GM21786 (cell line): ENCODE measurements at regions not wholly inside any gene's neighbourhood (a gene's known extent, or its start where the extent isn't known, plus 50 kb on each side); places are given as distances from the start of the nearest gene placed in this dataset.

Source experiments
- ATAC-seq: cut with Tn5 transposase; IDR thresholded peaks from one replicate; pipeline ENCODE4 v1.9.1; 2021; ENCODE audit not compliant: unreplicated experiment

DNA sequence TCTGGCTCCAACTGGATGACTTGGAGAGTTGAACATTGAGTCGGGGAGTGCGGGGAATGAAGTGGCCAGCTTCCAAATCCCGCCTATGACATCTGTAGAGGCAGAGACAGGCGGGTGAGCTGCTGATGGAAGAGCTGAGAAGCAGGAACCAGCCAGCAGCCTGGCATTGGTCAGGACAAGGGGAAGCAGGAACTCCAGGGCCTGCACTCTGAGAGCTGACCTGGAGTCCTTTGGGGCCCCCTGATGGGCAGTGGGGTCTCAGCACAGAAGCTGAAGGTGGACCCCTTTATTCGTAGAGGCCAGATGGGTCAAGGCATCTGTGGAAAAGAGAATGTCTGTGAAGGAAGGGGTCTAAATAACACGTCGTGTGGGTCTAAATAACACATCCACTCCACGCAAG, 57.0 kb downstream of the SEC61G start:
- ATAC-seq, result no peak

DNA sequence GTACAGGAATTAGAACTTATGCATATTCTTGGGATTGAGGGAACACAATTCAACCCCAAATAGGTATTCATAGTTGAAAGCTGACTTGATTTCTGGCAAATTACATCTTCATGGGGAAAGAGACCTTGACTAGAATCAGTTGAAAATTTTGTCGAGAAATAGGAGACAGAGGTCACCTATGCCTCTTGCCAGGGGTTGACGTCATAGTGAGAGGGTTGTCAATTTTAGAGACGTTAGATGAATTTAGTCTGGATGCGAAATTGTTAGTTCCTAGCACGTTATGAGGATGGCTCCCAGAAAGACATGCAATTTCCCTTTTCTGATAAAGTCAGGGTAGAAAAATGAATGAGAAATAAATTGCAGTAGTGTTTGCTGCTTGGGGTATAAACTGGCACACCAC, 59.3 kb downstream of the SEC61G start:
- ATAC-seq, result no peak

DNA sequence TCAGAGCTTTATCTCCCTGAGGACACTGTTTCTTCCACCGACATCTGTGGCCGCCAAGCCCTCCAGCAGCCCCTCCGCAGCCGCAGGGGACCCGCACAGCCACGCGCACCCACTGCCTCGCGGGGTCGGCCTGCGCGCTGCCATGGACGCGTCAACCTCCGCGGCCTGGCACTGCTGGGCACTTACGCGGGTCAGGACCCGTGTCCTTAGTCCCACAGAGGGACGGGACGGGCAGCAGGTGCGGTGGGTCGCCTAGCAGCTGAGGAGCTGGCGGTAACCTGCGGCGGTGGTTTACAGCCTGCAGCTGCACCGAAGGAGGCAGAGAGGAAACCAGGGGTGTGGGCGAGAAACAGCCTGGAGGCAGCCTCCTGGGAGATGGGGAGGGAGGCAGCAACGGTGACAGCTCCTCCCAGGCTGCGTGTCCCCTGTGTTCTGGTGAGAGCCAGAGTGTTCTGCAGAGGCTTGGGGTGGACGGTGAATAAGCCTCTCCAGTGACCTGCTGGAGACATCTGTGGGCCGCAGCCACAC, 61.3 kb downstream of the SEC61G start:
- no peak for ATAC-seq

DNA sequence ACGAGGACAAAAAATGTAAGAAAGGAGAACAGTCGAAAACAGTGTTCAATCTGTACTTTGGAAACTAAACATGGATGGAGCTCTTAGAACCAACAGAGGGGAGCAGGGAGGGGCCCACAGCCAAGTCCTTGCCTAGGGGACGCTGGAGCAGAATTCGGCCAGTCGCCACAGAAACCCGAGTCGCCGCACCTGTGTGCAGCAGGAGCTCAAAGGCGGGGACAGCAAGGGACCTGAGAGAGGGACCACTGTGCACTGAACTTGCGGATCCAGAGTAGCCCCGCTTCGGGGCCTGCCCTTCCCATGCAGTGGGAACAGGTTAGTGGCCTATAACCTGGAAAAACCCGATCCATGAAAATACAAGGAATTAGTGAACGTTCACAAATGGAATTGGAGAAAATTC, 68.1 kb downstream of the SEC61G start:
- ATAC-seq, result no peak

DNA sequence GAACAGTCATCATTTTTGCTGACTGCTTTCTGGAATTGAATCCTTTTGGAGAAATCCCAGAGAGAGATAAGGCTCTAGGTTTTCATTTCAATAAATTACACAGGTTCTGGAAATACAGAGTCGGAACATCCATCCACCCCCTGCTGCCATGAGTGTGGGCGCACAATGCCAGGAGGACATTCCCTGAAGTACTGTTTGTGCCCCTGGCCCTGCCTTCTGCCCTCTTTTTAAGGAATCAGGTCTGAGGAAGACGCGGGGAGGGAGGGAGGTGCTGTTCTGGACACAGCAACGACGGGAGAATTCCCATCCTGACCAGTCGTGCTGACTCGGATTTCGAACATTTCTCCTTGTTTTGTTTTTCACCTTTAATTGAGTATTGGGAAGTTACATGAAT, 69.0 kb downstream of the SEC61G start:
- no peak for ATAC-seq

DNA sequence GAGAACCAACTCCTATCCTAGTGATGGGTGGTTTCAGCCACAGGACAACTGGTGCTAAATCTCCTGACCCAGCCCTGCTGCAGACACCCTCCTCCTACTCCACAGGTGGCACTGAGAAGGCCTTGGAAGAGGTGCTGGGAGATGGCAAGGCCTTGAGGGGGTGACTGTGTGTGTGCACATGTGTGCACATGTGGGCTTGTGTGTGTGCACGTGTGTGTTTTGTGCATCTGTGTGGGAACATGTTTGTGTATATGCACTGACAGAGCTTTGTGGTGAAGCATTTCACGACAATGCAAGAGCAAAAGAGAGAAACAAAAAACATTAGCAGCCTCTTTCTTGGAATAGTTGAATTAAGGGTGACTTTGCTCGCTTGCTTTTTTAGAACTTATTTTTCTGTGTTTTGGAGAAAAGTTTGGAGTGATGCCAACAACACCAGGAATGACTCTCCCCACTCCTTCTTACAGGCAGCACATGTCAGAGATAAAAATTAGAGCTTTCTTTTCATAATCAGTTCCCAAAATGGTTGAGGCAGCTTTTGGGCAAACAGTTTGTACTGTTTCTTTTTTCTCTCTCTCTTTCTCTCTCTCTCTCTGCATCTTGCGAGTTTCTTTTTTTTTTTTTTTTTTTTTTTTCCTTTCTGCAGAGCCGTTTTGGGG, 69.5 kb downstream of the SEC61G start:
- no peak for ATAC-seq

DNA sequence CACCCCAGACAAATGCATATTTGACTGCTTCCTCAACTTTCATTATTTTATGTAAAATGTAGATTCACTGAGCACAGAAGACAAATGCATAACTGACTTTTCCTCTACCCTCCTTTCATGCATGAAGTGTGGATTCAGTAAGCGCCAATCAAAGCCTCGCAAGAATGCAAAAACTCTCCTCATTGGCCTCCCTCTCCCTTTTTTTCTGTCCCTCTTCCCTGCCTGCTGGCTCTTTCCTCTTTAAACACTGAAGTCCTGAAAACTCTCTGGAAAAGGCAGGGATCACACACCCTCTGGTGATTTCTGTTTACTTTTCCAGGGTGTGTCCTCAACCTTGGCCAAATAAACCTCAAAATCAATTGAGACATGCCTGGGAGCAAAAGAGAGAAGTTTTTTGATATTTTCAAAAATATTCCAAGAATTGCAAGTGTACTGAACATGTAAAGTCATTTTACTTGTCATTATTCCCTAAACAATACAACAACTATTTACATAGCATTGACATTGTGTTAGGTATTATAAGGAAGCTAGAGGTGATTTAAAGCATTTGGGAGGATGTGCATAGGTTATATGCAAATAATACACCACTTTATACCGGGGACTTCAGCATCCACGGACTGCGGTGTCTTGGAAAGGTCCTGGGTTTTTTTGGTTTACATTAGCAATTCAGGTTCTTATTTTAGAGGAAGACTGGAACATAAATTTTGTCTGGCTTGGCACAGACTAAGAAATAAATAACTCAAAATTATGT, 71.4 kb downstream of the SEC61G start:
- no peak for ATAC-seq

DNA sequence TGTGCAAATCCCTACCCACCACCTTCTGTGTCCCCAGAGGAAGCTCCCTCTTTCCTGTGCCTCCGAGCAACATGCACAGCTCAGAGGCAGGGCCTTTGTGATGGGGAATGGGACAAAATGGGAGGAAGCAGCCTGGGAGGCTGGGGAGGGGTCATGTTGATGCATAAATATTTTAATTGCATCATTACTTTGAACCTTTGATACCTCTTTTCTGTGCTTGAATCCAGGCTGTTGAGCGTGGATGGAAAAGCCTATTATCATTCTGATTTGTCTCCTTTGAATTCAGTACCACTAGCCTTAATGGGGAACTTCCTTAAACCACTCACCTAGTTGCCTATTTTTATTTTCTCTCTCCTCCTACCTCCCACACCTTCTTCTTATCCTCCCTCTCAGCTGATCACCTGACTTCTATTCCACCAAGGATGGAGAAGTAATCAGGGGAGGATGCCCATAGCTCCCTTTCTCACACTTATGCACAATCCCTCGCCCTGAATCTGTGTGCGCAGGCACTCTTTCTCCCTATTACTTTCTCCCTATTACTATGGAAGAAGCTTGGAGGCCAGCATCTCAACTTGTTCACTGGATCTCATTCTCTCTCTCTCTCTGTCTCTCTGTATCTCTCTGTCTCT, 78.5 kb downstream of the SEC61G start:
- no peak for ATAC-seq

DNA sequence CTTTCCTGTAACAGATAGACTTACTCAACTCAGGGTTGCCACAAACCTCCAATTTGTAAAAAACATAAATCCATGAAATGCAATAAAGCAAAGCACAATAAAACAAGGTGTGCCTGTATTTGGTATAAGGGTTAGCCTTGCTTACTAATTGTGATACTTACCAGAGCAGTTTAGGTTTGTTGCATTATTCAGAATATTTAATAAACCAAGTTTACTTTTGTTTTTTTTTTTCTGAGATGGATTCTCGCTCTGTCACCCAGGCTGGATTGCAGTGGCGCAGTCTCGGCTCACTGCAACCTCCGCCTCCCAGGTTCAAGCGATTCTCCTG, 79.6 kb downstream of the SEC61G start:
- ATAC-seq, result no peak

DNA sequence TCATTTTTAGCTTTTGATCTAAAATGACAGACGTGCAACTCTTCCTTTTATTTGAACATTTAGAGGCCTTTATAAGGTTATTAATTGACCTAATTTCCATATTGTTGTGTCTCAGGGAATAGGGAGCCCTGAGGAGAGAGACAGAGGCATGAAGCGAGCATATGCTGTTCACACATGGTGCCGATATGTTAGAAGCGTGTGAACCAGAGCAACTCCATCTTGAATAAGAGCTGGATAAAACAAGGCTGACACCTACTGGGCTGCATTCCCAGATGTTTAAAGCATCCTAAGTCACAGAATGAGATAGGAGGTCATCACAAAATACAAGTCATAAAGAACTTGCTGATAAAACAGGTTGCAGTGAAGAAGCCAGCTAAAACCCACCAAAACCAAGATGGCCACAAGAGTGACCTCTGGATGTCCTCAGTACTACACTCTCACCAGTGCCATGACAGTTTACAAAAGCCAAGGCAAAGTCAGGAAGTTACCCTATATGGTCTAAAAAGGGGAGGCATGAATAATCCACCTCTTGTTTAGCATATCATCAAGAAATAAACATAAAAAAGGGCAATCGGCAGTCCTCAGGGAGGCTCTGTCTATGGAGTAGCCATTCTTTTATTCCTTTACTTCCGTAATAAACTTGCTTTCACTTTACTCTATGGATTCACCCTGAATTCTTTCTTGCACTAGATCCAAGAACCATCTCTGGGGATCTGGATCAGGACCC, 80.1 kb downstream of the SEC61G start:
- no peak for ATAC-seq

DNA sequence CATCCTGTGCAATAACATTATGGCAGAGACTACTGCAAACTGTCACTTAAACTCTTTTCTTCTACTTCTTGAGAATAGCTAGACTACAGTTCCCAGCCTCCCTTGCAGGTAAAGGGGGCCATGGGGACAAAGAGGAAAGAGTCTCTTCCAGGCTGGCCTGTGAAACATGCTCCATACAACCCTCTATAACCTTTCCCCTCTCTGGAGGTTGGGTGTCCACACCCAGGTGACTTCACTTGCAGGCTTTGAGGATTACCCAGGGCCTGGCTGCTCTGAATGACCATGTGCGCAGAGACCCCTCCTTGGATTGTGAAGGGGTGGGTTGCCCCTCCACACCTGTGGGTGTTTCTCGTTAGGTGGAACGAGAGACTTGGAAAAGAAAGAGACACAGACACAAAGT, 84.1 kb downstream of the SEC61G start:
- ATAC-seq, result no peak

DNA sequence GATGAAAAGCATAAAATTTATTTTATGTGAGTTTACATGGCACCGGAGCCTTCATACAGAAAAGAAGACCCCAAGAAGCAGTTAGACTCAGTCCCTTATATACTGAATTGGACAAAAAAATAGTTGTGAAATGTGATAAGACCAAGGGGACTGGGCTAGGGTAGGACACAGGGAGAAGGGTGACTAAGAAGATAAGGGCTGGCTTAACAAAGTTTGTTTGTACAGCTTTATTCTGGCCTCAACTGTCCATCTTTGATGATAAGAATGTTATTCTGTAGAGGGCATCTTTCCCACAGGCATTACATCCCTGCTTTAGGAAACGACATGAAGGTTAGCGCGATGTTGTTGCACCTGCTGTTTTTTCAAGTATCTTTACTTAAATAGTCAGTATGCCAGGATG, 86.5 kb downstream of the SEC61G start:
- ATAC-seq, result no peak

DNA sequence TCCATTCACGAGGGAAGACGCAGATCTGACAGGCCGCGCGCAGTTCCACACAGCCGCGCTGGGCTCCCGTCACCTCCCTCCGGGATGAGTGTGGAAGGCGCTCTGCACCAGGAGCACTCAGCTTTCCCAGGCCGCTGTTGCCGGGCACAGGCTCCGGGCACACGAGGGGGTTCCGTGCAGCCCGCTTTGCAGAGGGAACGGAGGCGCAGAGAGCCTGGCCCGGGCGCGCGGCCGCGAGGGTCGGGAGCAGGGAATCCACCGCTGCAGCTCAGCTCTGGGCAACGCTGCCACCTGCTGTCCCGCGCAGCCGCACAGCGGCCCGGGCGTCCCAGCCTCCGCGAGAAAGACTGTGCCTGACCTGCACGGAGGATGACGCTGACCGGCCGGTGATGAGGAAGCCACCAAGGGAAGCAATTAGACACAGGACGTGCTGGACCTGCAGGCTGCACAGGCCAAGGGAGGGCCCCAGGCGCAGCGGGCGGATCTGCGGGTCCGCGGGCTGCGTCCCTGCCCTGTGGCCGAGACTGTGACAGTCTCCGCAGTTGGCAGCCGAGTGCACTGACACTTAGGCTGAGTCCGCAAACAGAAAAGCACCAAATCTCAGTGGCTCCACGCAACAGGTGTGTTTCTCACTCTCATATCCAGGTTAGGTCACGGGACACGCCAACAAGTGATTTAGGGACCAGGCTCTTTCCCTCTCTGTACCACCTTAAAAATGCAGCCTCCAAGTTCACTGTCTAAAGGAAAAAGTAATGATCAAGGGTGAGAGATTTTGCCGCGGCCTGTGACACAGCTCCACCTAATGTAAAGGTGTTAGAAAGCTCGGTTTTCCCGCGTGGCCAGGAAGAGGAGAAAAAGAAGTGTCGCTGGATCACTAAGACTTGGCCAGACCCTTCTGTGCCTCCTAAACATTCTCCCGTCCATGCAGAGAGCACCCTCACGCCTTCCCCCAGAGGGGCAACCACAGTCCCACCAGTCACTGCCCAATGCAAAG, 94.5 kb downstream of the SEC61G start:
- ATAC-seq, result peak; percentile 89

DNA sequence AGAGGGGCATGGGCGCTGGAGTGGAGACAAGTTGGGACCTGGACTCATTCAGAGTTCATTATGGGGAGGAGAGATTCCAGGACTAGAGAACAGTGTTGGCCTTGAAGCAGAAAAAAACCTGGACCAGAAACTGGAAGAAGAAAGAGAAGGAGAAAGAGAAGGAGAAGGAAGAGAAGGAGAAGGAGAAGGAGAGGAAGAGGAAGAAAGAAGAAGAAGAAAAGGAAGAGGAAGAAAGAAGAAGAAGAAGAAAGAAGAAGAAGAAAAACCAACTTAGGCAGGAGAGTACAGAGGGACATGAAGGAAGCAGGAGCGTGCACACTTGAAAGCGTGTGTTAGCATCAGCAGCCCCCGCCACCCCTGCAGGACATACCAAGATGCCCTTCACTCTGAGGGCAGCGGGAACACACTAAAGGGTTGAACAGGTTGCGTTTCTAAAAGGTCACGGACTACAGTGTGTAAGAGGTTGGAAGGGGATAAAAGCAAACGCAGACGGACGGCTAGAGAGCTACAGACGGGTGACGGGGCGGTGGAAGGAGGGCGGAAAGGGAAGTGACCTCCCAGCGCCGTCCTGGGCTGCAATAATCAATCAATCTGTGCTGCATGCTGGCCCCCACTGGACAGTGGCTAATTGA, 95.3 kb downstream of the SEC61G start:
- peak; percentile 11 for ATAC-seq

DNA sequence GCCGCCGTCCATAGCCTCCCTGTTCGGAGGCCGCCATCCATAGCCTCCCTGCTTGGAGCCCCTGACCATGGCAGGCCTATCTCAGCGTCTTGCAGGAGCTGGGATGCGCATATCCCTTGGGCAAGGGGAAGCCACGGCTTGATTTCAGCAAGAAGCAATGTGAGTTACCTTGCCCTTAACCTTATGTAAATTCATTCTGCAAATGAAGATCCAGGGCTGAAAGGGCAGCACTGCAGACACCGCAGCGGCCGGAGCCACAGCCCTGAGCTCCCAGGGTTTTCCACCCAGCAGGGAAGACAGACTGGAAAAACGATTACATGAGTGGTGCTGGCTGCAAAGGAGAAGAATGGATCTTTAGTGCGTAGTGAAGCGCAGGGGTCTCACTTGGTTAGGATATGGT, 95.8 kb downstream of the SEC61G start:
- no peak for ATAC-seq

DNA sequence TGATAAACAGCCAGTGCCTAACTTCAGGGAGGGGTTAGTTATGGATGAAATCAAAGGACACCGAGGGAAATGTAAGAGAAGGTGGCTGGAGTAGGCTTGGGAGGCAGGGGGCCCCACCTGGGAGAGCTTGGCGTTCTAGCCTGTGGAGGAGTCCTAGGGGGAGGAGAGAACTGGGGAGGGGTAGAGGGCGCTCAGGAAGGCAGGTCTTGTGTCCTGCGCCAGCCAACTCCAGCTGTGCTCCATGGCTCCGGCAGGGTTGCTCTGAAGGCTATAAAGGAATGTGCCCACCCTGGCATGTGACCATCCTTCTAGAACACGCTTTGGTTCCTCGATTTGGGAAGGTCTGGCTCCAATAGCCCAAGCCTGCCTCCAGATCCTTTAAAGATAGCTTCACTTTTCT, 96.3 kb downstream of the SEC61G start:
- no peak for ATAC-seq

DNA sequence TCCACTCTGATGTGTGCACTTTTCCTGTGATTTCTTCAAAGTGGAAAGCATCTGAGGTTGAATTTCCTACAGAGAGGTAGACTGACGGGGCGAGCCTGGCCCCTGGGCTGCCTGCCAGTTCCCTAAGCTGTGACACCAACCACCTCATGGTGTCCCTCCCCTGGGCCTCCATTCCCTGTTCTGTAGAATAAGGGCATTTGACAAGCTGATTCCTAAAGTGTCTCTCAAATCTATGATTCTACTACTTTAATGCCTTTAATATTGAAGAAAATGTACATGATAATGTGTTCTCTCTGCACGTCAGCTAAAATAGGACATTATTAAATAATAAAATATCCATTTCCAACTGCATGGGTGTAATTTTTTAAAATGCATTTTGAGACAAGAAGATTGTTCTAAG, 105.1 kb downstream of the SEC61G start:
- ATAC-seq, result no peak

DNA sequence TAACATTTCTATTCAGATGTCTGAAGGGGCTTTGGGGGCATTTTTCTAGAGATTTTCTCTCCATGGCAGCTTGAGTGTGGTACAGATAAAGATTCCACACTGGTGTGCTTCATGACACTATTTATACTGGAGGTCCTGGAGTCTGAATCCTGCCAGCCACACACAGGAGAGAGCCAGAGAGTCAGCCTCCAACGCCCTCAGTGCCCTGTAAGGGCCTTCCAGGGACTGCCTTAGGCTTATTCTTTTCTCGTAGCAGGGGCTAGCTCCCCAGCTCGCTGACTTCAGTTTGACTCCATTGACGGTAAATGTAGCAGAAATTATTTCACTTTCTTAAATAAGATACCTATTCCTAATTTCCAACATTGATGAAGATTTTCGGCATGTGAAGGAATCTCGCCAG, 100.9 kb downstream of the VSTM2A start:
- ATAC-seq, result no peak

DNA sequence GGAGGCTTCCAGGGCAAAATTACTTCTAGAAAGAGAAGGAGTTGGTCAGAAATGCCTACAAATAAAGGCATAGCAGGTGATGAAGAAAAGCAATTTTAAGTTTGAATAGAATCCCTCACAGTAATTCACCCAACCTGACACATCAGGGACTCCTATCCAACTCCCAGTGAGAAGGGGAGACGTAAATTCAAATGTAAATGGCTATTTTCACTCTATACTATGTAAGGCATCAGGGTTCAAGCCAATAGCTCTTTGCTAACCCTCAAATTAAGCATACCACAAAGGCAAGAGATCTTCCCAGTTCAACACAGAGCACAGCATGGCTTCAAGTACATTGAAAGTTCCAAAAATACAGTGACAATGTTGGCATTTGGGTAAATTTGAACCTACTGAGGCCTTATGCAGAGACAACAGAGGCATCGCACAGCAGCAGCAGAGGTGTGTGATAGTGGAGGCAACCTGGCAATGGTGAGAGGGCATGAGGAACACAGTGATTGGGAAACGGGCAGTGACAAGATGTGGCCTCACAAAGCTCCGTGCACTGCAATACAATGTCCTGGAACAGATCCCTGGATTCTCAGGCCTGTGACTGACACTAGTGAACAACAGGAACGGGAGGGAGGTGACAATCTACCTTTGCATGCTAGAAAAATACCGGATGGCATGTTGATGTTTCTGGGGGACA, 95.7 kb downstream of the VSTM2A start:
- no peak for ATAC-seq
